NCI-H1105 (cell line): ENCODE measurements at regions not wholly inside any gene's neighbourhood (a gene's known extent, or its start where the extent isn't known, plus 50 kb on each side); places are given as distances from the start of the nearest gene placed in this dataset.
"Not testable (repeated sequence)": the region's sequence is repeated elsewhere in the genome, so short reads cannot be mapped to it uniquely, and the experiment has no call there.

Experiments used
- DNase-seq: peaks from one replicate; lab custom pipeline; 2025; lab: John Stamatoyannopoulos, UW

- no peak for DNase-seq
These were observed 92.5 kb upstream of the RUNX3 start for GRCh38 chr1:25022361-25023189.

GRCh38 chr1:25021591-25022215 is 91.6 kb upstream of the RUNX3 start:
- no peak for DNase-seq

- no peak for DNase-seq
These were observed 90.9 kb upstream of the RUNX3 start for GRCh38 chr1:25020851-25021590.

GRCh38 chr1:25020173-25020845 is 90.2 kb upstream of the RUNX3 start:
- no peak for DNase-seq

GRCh38 chr1:25019337-25020172 is 89.5 kb upstream of the RUNX3 start:
- no peak for DNase-seq

- no peak for DNase-seq
These were observed 88.9 kb upstream of the RUNX3 start for GRCh38 chr1:25018943-25019336.

- DNase-seq = no peak
These were observed 88.1 kb upstream of the RUNX3 start for GRCh38 chr1:25018110-25018735.

GRCh38 chr1:25017436-25018109 is 87.5 kb upstream of the RUNX3 start:
- no peak for DNase-seq

GRCh38 chr1:25012966-25013962 is 83.2 kb upstream of the RUNX3 start:
- DNase-seq = no peak

GRCh38 chr1:25011943-25012638 is 82.0 kb upstream of the RUNX3 start:
- DNase-seq = no peak

- DNase-seq = no peak
These were observed 81.2 kb upstream of the RUNX3 start for GRCh38 chr1:25011275-25011674.

- no peak for DNase-seq
These were observed 79.7 kb upstream of the RUNX3 start for GRCh38 chr1:25009671-25010262.

GRCh38 chr1:25008192-25008485 is 78.1 kb upstream of the RUNX3 start:
- no peak for DNase-seq

GRCh38 chr1:25007390-25008191 is 77.5 kb upstream of the RUNX3 start:
- not testable (repeated sequence) for DNase-seq

GRCh38 chr1:25006770-25007169 is 76.7 kb upstream of the RUNX3 start:
- peak; percentile 53 for DNase-seq

GRCh38 chr1:25004355-25004754 is 74.3 kb upstream of the RUNX3 start:
- DNase-seq = no peak

- DNase-seq = no peak
These were observed 73.5 kb upstream of the RUNX3 start for GRCh38 chr1:25003457-25004190.
